HepG2 (cell line): ENCODE measurements at regions not wholly inside any gene's neighbourhood (a gene's known extent, or its start where the extent isn't known, plus 50 kb on each side); places are given as distances from the start of the nearest gene placed in this dataset.

ENCODE experiments used
- ATAC-seq: fragments of 200-7000 bp; cut with Tn5 transposase; 3 replicates; pipeline ENCODE4 v1.9.1; 2020; ENCODE audit warnings: mild to moderate bottlenecking, moderate library complexity
- BruUV-seq: library from RNA; stranded (reverse); fragments of 400-500 nt; replicated peaks from 2 replicates; lab custom pipeline; 2021; lab: Mats Ljungman, UMichigan
- CTCF ChIA-PET: fragments of 300-600 bp; formaldehyde crosslinking; extraction: SDS; loops from one replicate; lab custom pipeline; 2021; ENCODE audit warnings: low total read pairs, inconsistent platforms, low intra/inter-chr PET ratio; lab: Yijun Ruan, JAX
- POLR2A ChIA-PET: fragments of 350-600 bp; sonication (Branson Sonifier 250); formaldehyde crosslinking; loops from one replicate; lab custom pipeline; 2020; ENCODE audit warnings: antibody characterized with exemption, inconsistent platforms; lab: Yijun Ruan, JAX
- DNase-seq: peaks from one replicate; pipeline ENCODE4 v3.0.0-alpha.2; 2015; ENCODE audit warnings: low spot score
- FAIRE-seq: peaks from 3 replicates; lab custom pipeline; 2011; peaks lifted over from hg19 to GRCh38; lab: Jason Lieb, UNC
- H2AFZ ChIP-seq: one replicate; pipeline ENCODE4 v1.6.1; 2011; ENCODE audit warnings: low read length, inconsistent platforms
- H3K27ac ChIP-seq: fragments of 300-600 bp; 3 replicates; pipeline ENCODE4 v1.8.0; 2011; ENCODE audit warnings: mixed run types, mild to moderate bottlenecking, mixed read lengths, low read length, inconsistent platforms; ENCODE audit not compliant: insufficient read depth; ENCODE audit errors: extremely low read length
- H3K27me3 ChIP-seq, 2 experiments: fragments of 200-600 bp in 1 of 2; 2 replicates in 1 of 2; 3 replicates in 1 of 2; pipeline versions ENCODE4 v1.6.0 to v1.8.0; 2011; ENCODE audit warnings: low read length in 2 of 2, mild to moderate bottlenecking in 2 of 2, moderate library complexity in 2 of 2, inconsistent platforms in 1 of 2; ENCODE audit not compliant: insufficient read depth in 2 of 2, control insufficient read depth in 1 of 2
- H3K36me3 ChIP-seq, 2 experiments: fragments of 200-600 bp in 1 of 2; replicated peaks in 1 of 2; 2 replicates in 1 of 2; 3 replicates in 1 of 2; pipeline versions ENCODE4 v1.5.1 to v1.8.0; 2011; ENCODE audit warnings: low read length in 2 of 2, inconsistent platforms in 1 of 2; ENCODE audit not compliant: insufficient read depth in 2 of 2, control insufficient read depth in 1 of 2
- H3K4me1 ChIP-seq: 2 replicates; pipeline ENCODE4 v1.5.1; 2012; ENCODE audit warnings: low read length, inconsistent platforms; ENCODE audit not compliant: insufficient read depth
- H3K4me2 ChIP-seq: 2 replicates; pipeline ENCODE4 v1.6.0; 2011; ENCODE audit warnings: low read depth, low read length, inconsistent platforms
- H3K4me3 ChIP-seq, 3 experiments: fragments of 200-600 bp in 1 of 3; sonication (generic), shearing (Covaris generic) in 1 of 3; replicated peaks in 1 of 3; 2 replicates each; pipeline ENCODE4 v1.5.1; 2011 to 2016; ENCODE audit warnings: low read length in 3 of 3, inconsistent platforms in 2 of 3, low read depth in 2 of 3, mild to moderate bottlenecking in 2 of 3, control low read depth in 1 of 3, mixed read lengths in 1 of 3; ENCODE audit not compliant: insufficient read depth in 1 of 3
- H3K79me2 ChIP-seq: one replicate; pipeline ENCODE4 v1.6.1; 2011; ENCODE audit warnings: low read length, inconsistent platforms; ENCODE audit not compliant: insufficient read depth
- H3K9ac ChIP-seq: 2 replicates; pipeline ENCODE4 v1.6.0; 2011; ENCODE audit warnings: mild to moderate bottlenecking, low read depth, low read length, inconsistent platforms; ENCODE audit not compliant: insufficient read depth
- H3K9me3 ChIP-seq: 2 replicates; pipeline ENCODE4 v1.5.1; 2012; ENCODE audit warnings: mild to moderate bottlenecking, low read length
- H4K20me1 ChIP-seq: 2 replicates; pipeline ENCODE4 v1.6.0; 2011; ENCODE audit warnings: inconsistent platforms, mild to moderate bottlenecking, low read length, moderate library complexity; ENCODE audit not compliant: insufficient read depth
- ARHGAP35 ChIP-seq: sonication (generic); formaldehyde crosslinking; IDR thresholded peaks from 2 replicates; pipeline ENCODE4 v1.9.0; 2022; ENCODE audit warnings: mild to moderate bottlenecking, inconsistent platforms, moderate library complexity, missing genetic modification reagents, borderline replicate concordance
- CBX1 ChIP-seq: IDR thresholded peaks from one replicate; pipeline ENCODE4 v1.6.1; 2016; ENCODE audit warnings: antibody characterized with exemption, low read depth
- HNRNPK ChIP-seq: fragments of 200-400 bp; formaldehyde crosslinking; IDR thresholded peaks from 2 replicates; pipeline ENCODE4 v1.6.1; 2018; ENCODE audit warnings: low read length, low read depth, moderate library complexity, mild to moderate bottlenecking; ENCODE audit not compliant: poor library complexity, severe bottlenecking
- ISL2 ChIP-seq: sonication (generic); formaldehyde crosslinking; IDR thresholded peaks from 2 replicates; pipeline ENCODE4 v1.5.0; 2020; ENCODE audit warnings: missing genetic modification reagents
- KDM4B ChIP-seq: sonication (generic); formaldehyde crosslinking; IDR thresholded peaks from 2 replicates; pipeline ENCODE4 v1.4.0; 2020; ENCODE audit warnings: missing genetic modification reagents
- PAX8 ChIP-seq: sonication (generic); formaldehyde crosslinking; IDR thresholded peaks from 2 replicates; pipeline ENCODE4 v1.8.0; 2022; ENCODE audit warnings: mild to moderate bottlenecking, missing genetic modification reagents, borderline replicate concordance
- TEF ChIP-seq: sonication (generic); formaldehyde crosslinking; IDR thresholded peaks from 2 replicates; pipeline ENCODE4 v1.5.0; 2020; ENCODE audit warnings: missing genetic modification reagents
- ZFP82 ChIP-seq: sonication (generic); formaldehyde crosslinking; IDR thresholded peaks from 2 replicates; pipeline ENCODE4 v1.5.1; 2020; ENCODE audit warnings: mild to moderate bottlenecking, missing genetic modification reagents, borderline replicate concordance
- ZNF281 ChIP-seq: sonication (generic); formaldehyde crosslinking; IDR thresholded peaks from 2 replicates; pipeline ENCODE4 v1.4.0; 2020; ENCODE audit warnings: missing genetic modification reagents, borderline replicate concordance
- WGBS: methylation state at CpG from one replicate; pipeline ENCODE4 v1.1.6; 2017; ENCODE audit warnings: low lambda C conversion rate; 5-methylcytosine and 5-hydroxymethylcytosine counted together
- in situ Hi-C: cut with HindIII; loops from 2 replicates; pipeline ENCODE4 v1.10.0; 2017; ENCODE audit warnings: low pct_unique_long_range_greater_than_20kb; ENCODE audit not compliant: extremely low pct_ligation_motif_present
- intact Hi-C: fragments of 100-400 bp; cut with micrococcal nuclease; formaldehyde crosslinking; loops from one replicate; pipeline ENCODE4 v1.10.0; 2022; ENCODE audit not compliant: unreplicated experiment
- TF ChIP-seq, protein P1 (sequence below): sonication (generic); formaldehyde crosslinking; IDR thresholded peaks from 2 replicates; pipeline ENCODE4 v1.4.0; 2020; ENCODE audit warnings: mild to moderate bottlenecking, low read depth, missing genetic modification reagents
- TF ChIP-seq, protein P2 (sequence below): fragments of 450-650 bp; IDR thresholded peaks from 2 replicates; pipeline ENCODE4 v1.6.1; 2017; ENCODE audit warnings: mild to moderate bottlenecking
- TF ChIP-seq, protein P3 (sequence below): sonication (generic); formaldehyde crosslinking; IDR thresholded peaks from 2 replicates; pipeline ENCODE4 v1.4.0; 2020; ENCODE audit warnings: missing genetic modification reagents

GRCh38 chr9:106728860-106729259 is 134.1 kb upstream of the ZNF462 start:
- intact Hi-C loops (no loop called here), in situ Hi-C loops (no loop called here)
- no peak overlapping the region for H3K9ac ChIP-seq
- no peaks in the 10 kb centered on the region for H3K79me2 ChIP-seq
- WGBS: 9% methylated on average over 7 of the region's 7 CpGs
- no peak overlapping the region for H2AFZ ChIP-seq
- no peaks in the 10 kb centered on the region for H3K4me1 ChIP-seq
- H3K9me3 ChIP-seq: no peaks in the 10 kb centered on the region
- no peak overlapping the region for H3K27ac ChIP-seq
- no peak overlapping the region for H3K4me3 ChIP-seq
- no peak overlapping the region for H3K4me2 ChIP-seq
- H3K27me3 ChIP-seq: no peaks in the 10 kb centered on the region
- H4K20me1 ChIP-seq: no peaks in the 10 kb centered on the region
- no peaks in the 10 kb centered on the region for H3K36me3 ChIP-seq
- ChIA-PET POLR2A (no interaction called here), CTCF (no interaction called here)
- FAIRE-seq (no peak), ATAC-seq (no peak), DNase-seq (no peak)
- BruUV-seq: no TSS peak
- TF ChIP-seq ZNF281 (CRISPR knock-in tag): no peak
- TF ChIP-seq, protein P1, sequence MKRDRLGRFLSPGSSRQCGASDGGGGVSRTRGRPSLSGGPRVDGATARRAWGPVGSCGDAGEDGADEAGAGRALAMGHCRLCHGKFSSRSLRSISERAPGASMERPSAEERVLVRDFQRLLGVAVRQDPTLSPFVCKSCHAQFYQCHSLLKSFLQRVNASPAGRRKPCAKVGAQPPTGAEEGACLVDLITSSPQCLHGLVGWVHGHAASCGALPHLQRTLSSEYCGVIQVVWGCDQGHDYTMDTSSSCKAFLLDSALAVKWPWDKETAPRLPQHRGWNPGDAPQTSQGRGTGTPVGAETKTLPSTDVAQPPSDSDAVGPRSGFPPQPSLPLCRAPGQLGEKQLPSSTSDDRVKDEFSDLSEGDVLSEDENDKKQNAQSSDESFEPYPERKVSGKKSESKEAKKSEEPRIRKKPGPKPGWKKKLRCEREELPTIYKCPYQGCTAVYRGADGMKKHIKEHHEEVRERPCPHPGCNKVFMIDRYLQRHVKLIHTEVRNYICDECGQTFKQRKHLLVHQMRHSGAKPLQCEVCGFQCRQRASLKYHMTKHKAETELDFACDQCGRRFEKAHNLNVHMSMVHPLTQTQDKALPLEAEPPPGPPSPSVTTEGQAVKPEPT (CRISPR knock-in tag): no peak
- no peak for TF ChIP-seq HNRNPK
- TF ChIP-seq PAX8 (CRISPR knock-in tag): no peak
- no peak for TF ChIP-seq KDM4B (CRISPR knock-in tag)
- TF ChIP-seq ARHGAP35 (CRISPR knock-in tag): no peak
- TF ChIP-seq ZFP82: no peak
- no peak for TF ChIP-seq TEF (CRISPR knock-in tag)
- TF ChIP-seq, protein P2, sequence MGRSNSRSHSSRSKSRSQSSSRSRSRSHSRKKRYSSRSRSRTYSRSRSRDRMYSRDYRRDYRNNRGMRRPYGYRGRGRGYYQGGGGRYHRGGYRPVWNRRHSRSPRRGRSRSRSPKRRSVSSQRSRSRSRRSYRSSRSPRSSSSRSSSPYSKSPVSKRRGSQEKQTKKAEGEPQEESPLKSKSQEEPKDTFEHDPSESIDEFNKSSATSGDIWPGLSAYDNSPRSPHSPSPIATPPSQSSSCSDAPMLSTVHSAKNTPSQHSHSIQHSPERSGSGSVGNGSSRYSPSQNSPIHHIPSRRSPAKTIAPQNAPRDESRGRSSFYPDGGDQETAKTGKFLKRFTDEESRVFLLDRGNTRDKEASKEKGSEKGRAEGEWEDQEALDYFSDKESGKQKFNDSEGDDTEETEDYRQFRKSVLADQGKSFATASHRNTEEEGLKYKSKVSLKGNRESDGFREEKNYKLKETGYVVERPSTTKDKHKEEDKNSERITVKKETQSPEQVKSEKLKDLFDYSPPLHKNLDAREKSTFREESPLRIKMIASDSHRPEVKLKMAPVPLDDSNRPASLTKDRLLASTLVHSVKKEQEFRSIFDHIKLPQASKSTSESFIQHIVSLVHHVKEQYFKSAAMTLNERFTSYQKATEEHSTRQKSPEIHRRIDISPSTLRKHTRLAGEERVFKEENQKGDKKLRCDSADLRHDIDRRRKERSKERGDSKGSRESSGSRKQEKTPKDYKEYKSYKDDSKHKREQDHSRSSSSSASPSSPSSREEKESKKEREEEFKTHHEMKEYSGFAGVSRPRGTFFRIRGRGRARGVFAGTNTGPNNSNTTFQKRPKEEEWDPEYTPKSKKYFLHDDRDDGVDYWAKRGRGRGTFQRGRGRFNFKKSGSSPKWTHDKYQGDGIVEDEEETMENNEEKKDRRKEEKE: no peak
- no peak for TF ChIP-seq ISL2 (CRISPR knock-in tag)
- TF ChIP-seq CBX1: no peak
- TF ChIP-seq, protein P3, sequence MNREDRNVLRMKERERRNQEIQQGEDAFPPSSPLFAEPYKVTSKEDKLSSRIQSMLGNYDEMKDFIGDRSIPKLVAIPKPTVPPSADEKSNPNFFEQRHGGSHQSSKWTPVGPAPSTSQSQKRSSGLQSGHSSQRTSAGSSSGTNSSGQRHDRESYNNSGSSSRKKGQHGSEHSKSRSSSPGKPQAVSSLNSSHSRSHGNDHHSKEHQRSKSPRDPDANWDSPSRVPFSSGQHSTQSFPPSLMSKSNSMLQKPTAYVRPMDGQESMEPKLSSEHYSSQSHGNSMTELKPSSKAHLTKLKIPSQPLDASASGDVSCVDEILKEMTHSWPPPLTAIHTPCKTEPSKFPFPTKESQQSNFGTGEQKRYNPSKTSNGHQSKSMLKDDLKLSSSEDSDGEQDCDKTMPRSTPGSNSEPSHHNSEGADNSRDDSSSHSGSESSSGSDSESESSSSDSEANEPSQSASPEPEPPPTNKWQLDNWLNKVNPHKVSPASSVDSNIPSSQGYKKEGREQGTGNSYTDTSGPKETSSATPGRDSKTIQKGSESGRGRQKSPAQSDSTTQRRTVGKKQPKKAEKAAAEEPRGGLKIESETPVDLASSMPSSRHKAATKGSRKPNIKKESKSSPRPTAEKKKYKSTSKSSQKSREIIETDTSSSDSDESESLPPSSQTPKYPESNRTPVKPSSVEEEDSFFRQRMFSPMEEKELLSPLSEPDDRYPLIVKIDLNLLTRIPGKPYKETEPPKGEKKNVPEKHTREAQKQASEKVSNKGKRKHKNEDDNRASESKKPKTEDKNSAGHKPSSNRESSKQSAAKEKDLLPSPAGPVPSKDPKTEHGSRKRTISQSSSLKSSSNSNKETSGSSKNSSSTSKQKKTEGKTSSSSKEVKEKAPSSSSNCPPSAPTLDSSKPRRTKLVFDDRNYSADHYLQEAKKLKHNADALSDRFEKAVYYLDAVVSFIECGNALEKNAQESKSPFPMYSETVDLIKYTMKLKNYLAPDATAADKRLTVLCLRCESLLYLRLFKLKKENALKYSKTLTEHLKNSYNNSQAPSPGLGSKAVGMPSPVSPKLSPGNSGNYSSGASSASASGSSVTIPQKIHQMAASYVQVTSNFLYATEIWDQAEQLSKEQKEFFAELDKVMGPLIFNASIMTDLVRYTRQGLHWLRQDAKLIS (CRISPR knock-in tag): no peak
